OCI-LY7 (cell line): ENCODE measurements at regions not wholly inside any gene's neighbourhood (a gene's known extent, or its start where the extent isn't known, plus 50 kb on each side); places are given as distances from the start of the nearest gene placed in this dataset.

Experiments used
- BruUV-seq: library from RNA; stranded (reverse); fragments of 400-500 nt; replicated peaks from 2 replicates; lab custom pipeline; 2021; lab: Mats Ljungman, UMichigan
- CTCF ChIA-PET: fragments of 300-600 bp; sonication (Branson Sonifier 250); formaldehyde crosslinking; loops from one replicate; lab custom pipeline; 2022; ENCODE audit warnings: antibody characterized with exemption; ENCODE audit not compliant: unreplicated experiment; lab: Charles Lee
- POLR2A ChIA-PET: fragments of 300-600 bp; sonication (Branson Sonifier 250); formaldehyde crosslinking; loops from one replicate; lab custom pipeline; 2022; ENCODE audit warnings: antibody characterized with exemption; lab: Charles Lee
- DNase-seq: peaks from one replicate; pipeline ENCODE4 v3.0.0-alpha.2; 2015; ENCODE audit warnings: low spot score
- H2AFZ ChIP-seq: fragments of 200-600 bp; sonication (generic), shearing (Covaris generic); 2 replicates; pipeline ENCODE4 v1.6.1; 2014; ENCODE audit warnings: mild to moderate bottlenecking, antibody characterized with exemption, low read length, moderate library complexity
- H3K27ac ChIP-seq: fragments of 200-600 bp; sonication (generic); 2 replicates; pipeline ENCODE4 v1.5.1; 2014; ENCODE audit warnings: mixed run types, low read depth, mild to moderate bottlenecking, moderate library complexity, low read length, inconsistent platforms; ENCODE audit not compliant: poor library complexity, severe bottlenecking
- H3K36me3 ChIP-seq: fragments of 200-600 bp; sonication (generic); 2 replicates; pipeline ENCODE4 v1.6.1; 2014; ENCODE audit warnings: mild to moderate bottlenecking, antibody characterized with exemption, low read length, moderate library complexity, mixed read lengths; ENCODE audit not compliant: insufficient read depth
- H3K4me1 ChIP-seq: fragments of 200-600 bp; sonication (generic); 2 replicates; pipeline ENCODE4 v1.5.1; 2014; ENCODE audit warnings: mild to moderate bottlenecking, low read length; ENCODE audit not compliant: insufficient read depth, poor library complexity, severe bottlenecking
- H3K4me2 ChIP-seq: fragments of 200-600 bp; sonication (generic); 2 replicates; pipeline ENCODE4 v1.6.1; 2014; ENCODE audit warnings: mild to moderate bottlenecking, low read length
- H3K4me3 ChIP-seq: fragments of 200-600 bp; sonication (generic); 2 replicates; pipeline ENCODE4 v1.5.1; 2014; ENCODE audit warnings: mild to moderate bottlenecking, low read depth, low read length; ENCODE audit not compliant: poor library complexity, severe bottlenecking
- H3K79me2 ChIP-seq: fragments of 200-600 bp; sonication (generic); 2 replicates; pipeline ENCODE4 v1.6.1; 2016; ENCODE audit warnings: low read depth, mild to moderate bottlenecking, low read length, moderate library complexity, mixed read lengths; ENCODE audit not compliant: insufficient read depth
- H3K9me2 ChIP-seq: fragments of 200-600 bp; sonication (generic); 2 replicates; pipeline ENCODE4 v1.6.1; 2016; ENCODE audit warnings: mild to moderate bottlenecking, low read length, mixed read lengths; ENCODE audit not compliant: insufficient read depth
- H3K9me3 ChIP-seq: fragments of 200-600 bp; sonication (generic); 2 replicates; pipeline ENCODE4 v1.6.1; 2014; ENCODE audit warnings: mild to moderate bottlenecking, mixed run types, low read length, mixed read lengths
- H4K20me1 ChIP-seq: fragments of 200-600 bp; sonication (generic); 2 replicates; pipeline ENCODE4 v1.6.1; 2014; ENCODE audit warnings: mild to moderate bottlenecking, antibody characterized with exemption, low read length, moderate library complexity, mixed read lengths; ENCODE audit not compliant: insufficient read depth
- EZH2phosphoT487 ChIP-seq: fragments of 200-600 bp; sonication (generic); IDR thresholded peaks from 2 replicates; pipeline ENCODE4 v1.6.1; 2018; ENCODE audit warnings: low read depth, borderline replicate concordance, mild to moderate bottlenecking, mixed run types, antibody characterized with exemption, low read length, moderate library complexity, mixed read lengths
- intact Hi-C: fragments of 100-400 bp; cut with micrococcal nuclease; formaldehyde crosslinking; loops from one replicate; pipeline ENCODE4 v1.10.0; 2022; ENCODE audit not compliant: unreplicated experiment
- TF ChIP-seq, protein P1 (sequence below): fragments of 200-600 bp; sonication (generic); conservative IDR thresholded peaks from 2 replicates; pipeline ENCODE4 v1.5.1; 2014; ENCODE audit warnings: mild to moderate bottlenecking, antibody characterized with exemption, low read length, moderate library complexity, mixed read lengths

DNA sequence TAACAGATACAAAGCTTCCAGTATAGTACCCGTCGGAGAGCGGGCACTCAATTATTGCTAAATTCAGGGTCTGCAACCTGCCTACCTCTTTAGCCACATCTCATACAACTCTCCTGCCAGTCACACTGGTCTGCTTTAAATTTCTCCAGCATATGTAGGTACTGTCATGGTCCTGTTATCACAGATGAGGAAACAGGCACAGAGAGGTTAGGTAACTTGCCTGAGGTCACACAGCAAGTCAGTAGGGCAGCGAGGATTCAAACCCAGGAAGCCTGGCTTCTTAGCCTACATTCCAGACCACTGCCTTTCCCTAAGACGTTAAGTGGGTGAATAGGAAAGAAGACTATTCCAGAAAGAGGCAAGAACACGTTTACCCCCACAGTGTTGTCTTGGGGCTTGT is 186.0 kb upstream of the NFIB start:
- no peaks in the 10 kb centered on the region for H3K36me3 ChIP-seq
- no peak overlapping the region for H3K27ac ChIP-seq
- H3K9me3 ChIP-seq, result no peaks in the 10 kb centered on the region
- ChIA-PET POLR2A (no interaction called here), CTCF (interaction anchor here (0.6 kb wide), 1 partner anchor 9 kb away, joined by 4 read pairs; no protein-coding TSS in a partner anchor)
- no TSS peak for BruUV-seq
- H3K79me2 ChIP-seq, result no peaks in the 10 kb centered on the region
- TF ChIP-seq, protein P1, sequence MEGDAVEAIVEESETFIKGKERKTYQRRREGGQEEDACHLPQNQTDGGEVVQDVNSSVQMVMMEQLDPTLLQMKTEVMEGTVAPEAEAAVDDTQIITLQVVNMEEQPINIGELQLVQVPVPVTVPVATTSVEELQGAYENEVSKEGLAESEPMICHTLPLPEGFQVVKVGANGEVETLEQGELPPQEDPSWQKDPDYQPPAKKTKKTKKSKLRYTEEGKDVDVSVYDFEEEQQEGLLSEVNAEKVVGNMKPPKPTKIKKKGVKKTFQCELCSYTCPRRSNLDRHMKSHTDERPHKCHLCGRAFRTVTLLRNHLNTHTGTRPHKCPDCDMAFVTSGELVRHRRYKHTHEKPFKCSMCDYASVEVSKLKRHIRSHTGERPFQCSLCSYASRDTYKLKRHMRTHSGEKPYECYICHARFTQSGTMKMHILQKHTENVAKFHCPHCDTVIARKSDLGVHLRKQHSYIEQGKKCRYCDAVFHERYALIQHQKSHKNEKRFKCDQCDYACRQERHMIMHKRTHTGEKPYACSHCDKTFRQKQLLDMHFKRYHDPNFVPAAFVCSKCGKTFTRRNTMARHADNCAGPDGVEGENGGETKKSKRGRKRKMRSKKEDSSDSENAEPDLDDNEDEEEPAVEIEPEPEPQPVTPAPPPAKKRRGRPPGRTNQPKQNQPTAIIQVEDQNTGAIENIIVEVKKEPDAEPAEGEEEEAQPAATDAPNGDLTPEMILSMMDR, result no peak
- no peak for TF ChIP-seq EZH2phosphoT487
- no peaks in the 10 kb centered on the region for H3K4me1 ChIP-seq
- no peak for DNase-seq
- intact Hi-C loops, result loop anchor here (10.0 kb wide), 1 partner anchor 55 kb away; no protein-coding TSS in a partner anchor
- H2AFZ ChIP-seq, result no peak overlapping the region
- no peaks in the 10 kb centered on the region for H3K9me2 ChIP-seq
- no peak overlapping the region for H3K4me2 ChIP-seq
- H4K20me1 ChIP-seq, result no peaks in the 10 kb centered on the region
- H3K4me3 ChIP-seq, result no peak overlapping the region

DNA sequence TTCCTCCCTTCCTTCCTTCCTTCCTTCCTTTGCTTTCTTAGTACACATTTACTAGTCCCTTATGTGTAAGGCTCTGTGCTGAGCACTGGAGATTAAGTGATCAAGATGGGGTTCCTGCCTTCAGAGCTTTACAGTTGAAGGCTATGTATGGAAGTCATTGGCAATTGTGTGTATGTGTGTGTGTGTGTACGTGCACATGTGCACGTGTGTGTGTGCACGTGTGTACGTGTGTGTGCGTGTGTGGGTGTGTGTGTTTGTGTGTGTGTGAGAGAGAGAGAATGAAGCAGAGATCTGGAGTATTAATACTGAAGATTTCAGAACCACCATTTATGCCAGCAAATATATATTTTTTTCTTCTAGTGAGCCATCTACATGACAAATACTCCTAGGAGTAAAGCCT is 184.9 kb upstream of the NFIB start:
- no peak for TF ChIP-seq EZH2phosphoT487
- TF ChIP-seq, protein P1, result no peak
- CTCF ChIA-PET, result no interaction called here
- no peaks in the 10 kb centered on the region for H3K9me2 ChIP-seq
- no peaks in the 10 kb centered on the region for H3K36me3 ChIP-seq
- H4K20me1 ChIP-seq, result no peaks in the 10 kb centered on the region
- H2AFZ ChIP-seq, result no peak overlapping the region
- no TSS peak for BruUV-seq
- intact Hi-C loops, result loop anchor here (10.0 kb wide), 1 partner anchor 56 kb away; no protein-coding TSS in a partner anchor
- no peaks in the 10 kb centered on the region for H3K4me1 ChIP-seq
- no peaks in the 10 kb centered on the region for H3K9me3 ChIP-seq
- H3K4me3 ChIP-seq, result no peak overlapping the region
- H3K27ac ChIP-seq, result no peak overlapping the region
- H3K4me2 ChIP-seq, result no peak overlapping the region
- POLR2A ChIA-PET, result interaction anchor here (1.1 kb wide), 1 partner anchor 10 kb away, joined by 4 read pairs; no protein-coding TSS in a partner anchor
- H3K79me2 ChIP-seq, result no peaks in the 10 kb centered on the region
- DNase-seq, result no peak

DNA sequence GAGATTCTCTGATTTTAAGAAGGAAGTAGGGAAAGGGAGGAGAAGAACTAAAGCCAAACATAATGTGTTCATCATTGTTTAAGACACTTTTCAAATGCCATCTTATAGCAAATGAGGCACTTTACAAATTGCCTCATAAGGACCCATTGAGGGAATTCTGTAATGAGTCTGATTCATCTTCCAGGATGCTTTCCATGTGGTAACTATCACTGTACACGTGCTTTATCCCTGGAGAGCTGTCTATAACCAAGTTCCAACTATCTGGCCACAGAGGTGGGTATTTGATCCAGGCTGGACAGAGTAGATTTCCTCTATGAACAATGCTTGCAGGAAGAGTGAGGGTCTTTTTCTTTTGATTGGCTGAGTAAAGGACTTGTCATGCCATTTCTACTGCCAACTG is 183.5 kb upstream of the NFIB start:
- DNase-seq, result no peak
- POLR2A ChIA-PET, result interaction anchor here (1.1 kb wide), 1 partner anchor 12 kb away, joined by 4 read pairs; no protein-coding TSS in a partner anchor
- no peak for TF ChIP-seq EZH2phosphoT487
- TF ChIP-seq, protein P1, result no peak
- no peak overlapping the region for H3K4me3 ChIP-seq
- no peak overlapping the region for H2AFZ ChIP-seq
- no peaks in the 10 kb centered on the region for H3K36me3 ChIP-seq
- H3K9me3 ChIP-seq, result no peaks in the 10 kb centered on the region
- H3K4me1 ChIP-seq, result no peaks in the 10 kb centered on the region
- BruUV-seq, result no TSS peak
- no peak overlapping the region for H3K27ac ChIP-seq
- CTCF ChIA-PET, result no interaction called here
- no peak overlapping the region for H3K4me2 ChIP-seq
- H3K79me2 ChIP-seq, result no peaks in the 10 kb centered on the region
- no peaks in the 10 kb centered on the region for H4K20me1 ChIP-seq
- intact Hi-C loops, result loop anchor here (10.0 kb wide), 1 partner anchor 57 kb away; no protein-coding TSS in a partner anchor
- no peaks in the 10 kb centered on the region for H3K9me2 ChIP-seq
